HEK293T (cell line): ENCODE measurements at regions not wholly inside any gene's neighbourhood (a gene's known extent, or its start where the extent isn't known, plus 50 kb on each side); places are given as distances from the start of the nearest gene placed in this dataset.

Experiments used
- ARNT ChIP-seq: fragments of 450-650 bp; IDR thresholded peaks from 2 replicates; pipeline ENCODE4 v1.6.1; 2017; ENCODE audit warnings: mild to moderate bottlenecking
- BHLHE40 ChIP-seq: fragments of 450-650 bp; IDR thresholded peaks from 2 replicates; pipeline ENCODE4 v1.6.1; 2016; ENCODE audit warnings: mild to moderate bottlenecking, moderate library complexity, borderline replicate concordance
- ELF4 ChIP-seq: fragments of 450-650 bp; IDR thresholded peaks from 2 replicates; pipeline ENCODE4 v1.6.1; 2017; ENCODE audit warnings: antibody characterized with exemption
- FOXA1 ChIP-seq: fragments of 450-650 bp; IDR thresholded peaks from 2 replicates; pipeline ENCODE4 v1.6.1; 2016; ENCODE audit warnings: mild to moderate bottlenecking
- FOXK2 ChIP-seq: fragments of 450-650 bp; IDR thresholded peaks from 2 replicates; pipeline ENCODE4 v1.6.1; 2016; ENCODE audit warnings: mild to moderate bottlenecking
- FOXM1 ChIP-seq: fragments of 450-650 bp; IDR thresholded peaks from 2 replicates; pipeline ENCODE4 v1.6.1; 2017; ENCODE audit warnings: mild to moderate bottlenecking, borderline replicate concordance
- HDGF ChIP-seq: fragments of 450-650 bp; IDR thresholded peaks from 2 replicates; pipeline ENCODE4 v1.6.1; 2017; ENCODE audit warnings: antibody characterized with exemption, borderline replicate concordance
- L3MBTL2 ChIP-seq: fragments of 450-650 bp; conservative IDR thresholded peaks from 2 replicates; pipeline ENCODE4 v1.6.1; 2016; ENCODE audit warnings: mild to moderate bottlenecking
- LEF1 ChIP-seq: fragments of 450-650 bp; IDR thresholded peaks from 2 replicates; pipeline ENCODE4 v1.6.1; 2017; ENCODE audit warnings: mild to moderate bottlenecking, borderline replicate concordance
- PKNOX1 ChIP-seq: fragments of 450-650 bp; IDR thresholded peaks from 2 replicates; pipeline ENCODE4 v1.6.1; 2016
- SP1 ChIP-seq: fragments of 450-650 bp; IDR thresholded peaks from 2 replicates; pipeline ENCODE4 v1.6.1; 2017
- SUZ12 ChIP-seq: fragments of 450-650 bp; IDR thresholded peaks from 2 replicates; pipeline ENCODE4 v1.6.1; 2016; ENCODE audit warnings: mild to moderate bottlenecking

DNA sequence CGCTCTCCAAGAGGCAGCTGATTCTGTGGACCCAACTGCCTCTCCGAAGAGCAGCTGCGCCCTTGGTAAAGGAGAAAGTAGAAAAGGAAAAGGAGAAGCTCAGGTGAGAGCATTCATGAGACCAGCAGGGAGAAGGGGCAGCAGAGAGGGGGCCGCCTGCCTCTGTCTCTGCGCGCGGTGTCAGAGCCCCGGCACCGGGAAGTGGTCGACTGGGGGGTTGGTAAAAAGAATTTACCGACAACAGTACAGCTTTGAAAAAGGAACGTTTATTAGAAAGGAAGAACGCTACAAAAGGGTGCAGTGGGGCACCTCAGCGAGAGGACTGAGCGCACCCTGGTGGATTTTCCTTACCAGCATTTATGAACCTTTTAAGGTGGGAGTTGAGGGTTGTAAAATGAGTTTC, 61.9 kb downstream of the GPR6 start:
- no peak for TF ChIP-seq ELF4
- no peak for TF ChIP-seq SUZ12
- no peak for TF ChIP-seq LEF1
- no peak for TF ChIP-seq FOXK2
- TF ChIP-seq ARNT, result no peak
- no peak for TF ChIP-seq HDGF
- no peak for TF ChIP-seq SP1
- TF ChIP-seq BHLHE40, result no peak
- no peak for TF ChIP-seq FOXA1
- no peak for TF ChIP-seq FOXM1
- TF ChIP-seq L3MBTL2, result no peak
- TF ChIP-seq PKNOX1, result no peak
